ENCODE measurements at regions not wholly inside any gene's neighbourhood (a gene's known extent, or its start where the extent isn't known, plus 50 kb on each side); places are given as distances from the start of the nearest gene placed in this dataset.

DNA sequence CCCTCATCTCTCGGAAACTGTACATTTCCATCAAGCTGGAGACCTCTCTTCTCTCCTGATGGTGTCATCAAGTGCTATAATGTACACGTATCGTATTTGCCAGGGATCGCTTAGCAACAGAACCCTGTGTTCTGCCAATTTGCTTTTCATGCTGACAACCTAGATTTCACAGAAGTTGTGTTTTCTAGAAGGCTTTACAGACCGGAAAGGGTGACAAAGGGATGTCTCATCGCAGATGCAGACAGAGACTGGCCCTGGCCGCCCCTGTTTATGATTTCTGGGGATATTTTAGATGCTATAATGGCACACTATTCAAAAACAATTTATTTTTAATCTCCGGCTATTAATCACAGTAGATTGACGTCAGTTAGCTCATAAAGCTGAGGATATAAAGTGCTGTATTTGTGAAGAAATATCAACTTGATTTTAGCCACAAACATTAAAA is 291.4 kb downstream of the IRS2 start:
- ChIA-PET POLR2A (no interaction called here), CTCF (no interaction called here)
- H3K4me3 Mint-ChIP-seq = no peak overlapping the region
- no peaks in the 10 kb centered on the region for H3K36me3 Mint-ChIP-seq (ENCODE audit: low read depth)
- peaks cover 6% of the 10 kb centered on the region for H3K27me3 Mint-ChIP-seq
- no peak overlapping the region for H3K27ac Mint-ChIP-seq
- ATAC-seq (no peak), DNase-seq (no peak)
- H3K4me1 Mint-ChIP-seq = no peaks in the 10 kb centered on the region
- intact Hi-C loops (cut with DNase I, micrococcal nuclease) = no loop called here
- H3K9me3 Mint-ChIP-seq (ENCODE audit: low read depth) = no peaks in the 10 kb centered on the region

DNA sequence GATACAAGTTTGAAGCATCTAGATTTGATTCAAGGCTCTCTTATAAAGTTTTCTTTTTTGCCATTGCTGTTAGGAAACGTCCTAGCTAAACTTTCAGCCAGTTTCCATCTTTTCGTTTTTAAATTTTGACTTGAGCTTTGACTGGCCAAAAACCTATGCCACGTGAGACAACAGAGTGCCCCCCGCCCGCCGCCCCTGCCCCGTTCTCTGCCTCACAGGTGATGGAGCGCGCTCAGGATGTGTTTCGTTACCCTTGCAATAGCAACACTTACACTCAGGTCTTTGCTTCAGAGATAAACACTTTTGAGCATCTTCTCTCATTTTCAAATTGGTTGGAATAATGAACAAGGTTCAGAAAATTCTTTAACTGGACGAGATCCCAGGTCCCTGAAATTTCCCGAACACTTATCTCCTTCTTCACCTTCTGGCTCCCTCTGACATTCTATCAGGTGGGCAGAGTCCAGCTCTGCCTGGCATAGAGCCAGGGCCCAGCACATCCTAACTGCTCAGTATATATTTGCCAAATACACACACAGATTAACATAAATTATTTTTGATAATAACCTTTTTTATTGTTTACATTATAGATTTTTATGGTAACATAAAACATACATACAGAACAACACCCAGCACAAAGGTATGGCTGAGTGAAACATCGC is 301.1 kb downstream of the IRS2 start:
- no peak for DNase-seq
- Mint-ChIP-seq H3K4me1 (no peaks in the 10 kb centered on the region), H3K9me3 (ENCODE audit: low read depth) (no peaks in the 10 kb centered on the region), H3K27me3 (peaks cover 2% of the 10 kb centered on the region), H3K27ac (no peak overlapping the region), H3K36me3 (ENCODE audit: low read depth) (no peaks in the 10 kb centered on the region), H3K4me3 (no peak overlapping the region)
- POLR2A ChIA-PET = no interaction called here
- CTCF ChIA-PET = no interaction called here
- no peak for ATAC-seq
- intact Hi-C loops (cut with DNase I, micrococcal nuclease) = no loop called here

- ChIA-PET CTCF (no interaction called here), POLR2A (interaction anchor here (0.7 kb wide), 1 partner anchor 1280 kb away, joined by 4 read pairs; no protein-coding TSS in a partner anchor)
- DNase-seq (no peak), ATAC-seq (no peak)
- H3K4me1 Mint-ChIP-seq = no peaks in the 10 kb centered on the region
- H3K36me3 Mint-ChIP-seq (ENCODE audit: low read depth) = no peaks in the 10 kb centered on the region
- H3K27me3 Mint-ChIP-seq = peaks cover 2% of the 10 kb centered on the region
- no peaks in the 10 kb centered on the region for H3K9me3 Mint-ChIP-seq (ENCODE audit: low read depth)
- intact Hi-C loops (cut with DNase I, micrococcal nuclease) = no loop called here
- no peak overlapping the region for H3K27ac Mint-ChIP-seq
- H3K4me3 Mint-ChIP-seq = no peak overlapping the region
These were observed 303.1 kb downstream of the IRS2 start for GRCh38 chr13:109483284-109483683.

- DNase-seq = no peak
- H3K27me3 Mint-ChIP-seq = peaks cover 6% of the 10 kb centered on the region
- ATAC-seq = no peak
- H3K27ac Mint-ChIP-seq = no peak overlapping the region
- H3K36me3 Mint-ChIP-seq (ENCODE audit: low read depth) = no peaks in the 10 kb centered on the region
- ChIA-PET CTCF (interaction anchor here (0.6 kb wide), 1 partner anchor 136 kb away, joined by 3 read pairs; no protein-coding TSS in a partner anchor), POLR2A (no interaction called here)
- no peak overlapping the region for H3K4me3 Mint-ChIP-seq
- no peaks in the 10 kb centered on the region for H3K9me3 Mint-ChIP-seq (ENCODE audit: low read depth)
- H3K4me1 Mint-ChIP-seq = no peaks in the 10 kb centered on the region
- intact Hi-C loops (cut with DNase I, micrococcal nuclease) = no loop called here
These were observed 305.3 kb downstream of the IRS2 start for GRCh38 chr13:109481040-109481439.

DNA sequence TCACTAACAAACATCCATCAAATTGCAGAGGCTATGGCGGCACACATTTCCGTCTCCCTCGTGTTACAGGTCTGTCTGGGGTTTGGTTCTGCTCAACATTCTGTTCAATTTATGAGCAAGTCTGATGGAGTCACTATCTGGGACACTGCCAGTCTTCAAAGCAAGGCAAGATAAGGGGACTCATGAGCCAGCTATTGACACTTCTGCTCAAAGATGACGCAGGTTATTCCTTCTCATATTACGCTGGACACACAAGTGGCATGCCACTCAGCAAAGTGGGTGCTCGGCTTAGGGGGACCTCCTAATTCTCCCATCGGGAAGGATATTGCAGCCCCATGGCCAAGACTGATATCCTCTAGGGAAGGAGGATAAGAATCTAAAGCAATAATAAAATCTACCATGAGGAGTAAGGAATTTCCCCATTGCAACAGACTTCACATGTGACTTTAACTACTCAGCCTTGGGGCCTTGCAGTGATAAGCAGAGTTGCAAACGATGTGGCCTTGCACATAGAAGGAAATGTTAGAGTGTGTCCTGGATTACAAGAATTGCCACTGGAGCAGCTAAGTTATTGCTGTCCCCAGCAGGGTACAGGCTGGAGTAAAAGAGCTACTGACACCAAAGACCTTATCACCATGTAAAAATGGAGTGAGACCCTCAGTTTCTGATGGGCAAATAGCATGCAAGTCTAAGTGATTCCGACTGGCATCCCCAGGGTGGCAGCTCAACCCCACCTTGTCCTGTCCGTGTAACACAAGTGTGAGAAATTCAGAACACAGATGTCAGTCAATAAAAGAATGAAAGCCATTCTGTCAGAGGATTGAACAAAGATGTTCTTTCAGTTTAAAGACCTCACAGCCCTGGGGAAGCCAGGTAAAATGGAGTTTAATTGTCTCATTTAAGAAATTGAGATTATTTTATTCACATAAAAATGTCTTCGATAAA is 306.1 kb downstream of the IRS2 start:
- Mint-ChIP-seq H3K4me1 (no peaks in the 10 kb centered on the region), H3K9me3 (ENCODE audit: low read depth) (no peaks in the 10 kb centered on the region), H3K36me3 (ENCODE audit: low read depth) (no peaks in the 10 kb centered on the region), H3K27ac (no peak overlapping the region), H3K27me3 (peaks cover 5% of the 10 kb centered on the region), H3K4me3 (no peak overlapping the region)
- DNase-seq = no peak
- ChIA-PET POLR2A (no interaction called here), CTCF (interaction anchor here (0.6 kb wide), 1 partner anchor 137 kb away, joined by 3 read pairs; no protein-coding TSS in a partner anchor)
- intact Hi-C loops (cut with DNase I, micrococcal nuclease) = no loop called here
- ATAC-seq = no peak

- peaks cover 5% of the 10 kb centered on the region for H3K27me3 Mint-ChIP-seq
- no peak overlapping the region for H3K27ac Mint-ChIP-seq
- no peaks in the 10 kb centered on the region for H3K4me1 Mint-ChIP-seq
- ChIA-PET CTCF (no interaction called here), POLR2A (no interaction called here)
- no peak overlapping the region for H3K4me3 Mint-ChIP-seq
- DNase-seq = no peak
- H3K36me3 Mint-ChIP-seq (ENCODE audit: low read depth) = no peaks in the 10 kb centered on the region
- H3K9me3 Mint-ChIP-seq (ENCODE audit: low read depth) = no peaks in the 10 kb centered on the region
- ATAC-seq = no peak
- intact Hi-C loops (cut with DNase I, micrococcal nuclease) = no loop called here
These were observed 306.8 kb downstream of the IRS2 start for GRCh38 chr13:109479534-109479933.

DNA sequence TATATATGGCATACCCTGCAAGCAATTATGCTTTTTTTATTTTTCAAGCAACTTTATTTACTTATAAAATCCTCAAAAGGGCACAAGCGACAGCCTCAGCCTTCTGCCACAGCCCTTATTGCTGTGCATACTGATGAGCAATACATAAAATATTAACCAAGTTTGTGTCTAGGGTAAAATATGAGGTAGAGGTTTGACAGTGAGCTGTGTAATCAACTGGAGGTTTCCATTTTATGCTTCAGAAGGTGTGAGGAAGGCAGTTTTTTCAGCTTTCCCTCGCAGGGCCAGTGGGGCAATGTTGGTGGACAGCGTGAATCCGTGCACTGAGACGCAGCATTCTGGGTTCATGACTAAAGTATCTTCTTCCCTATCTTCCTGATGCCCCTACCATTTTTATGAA is 310.4 kb downstream of the IRS2 start:
- H3K27me3 Mint-ChIP-seq = peaks cover 8% of the 10 kb centered on the region
- DNase-seq = no peak
- ChIA-PET CTCF (interaction anchor here (0.7 kb wide), 1 partner anchor 18 kb away, joined by 3 read pairs; no protein-coding TSS in a partner anchor), POLR2A (no interaction called here)
- no peak overlapping the region for H3K27ac Mint-ChIP-seq
- H3K4me1 Mint-ChIP-seq = no peaks in the 10 kb centered on the region
- no peak overlapping the region for H3K4me3 Mint-ChIP-seq
- no peaks in the 10 kb centered on the region for H3K36me3 Mint-ChIP-seq (ENCODE audit: low read depth)
- ATAC-seq = no peak
- intact Hi-C loops (cut with DNase I, micrococcal nuclease) = no loop called here
- no peaks in the 10 kb centered on the region for H3K9me3 Mint-ChIP-seq (ENCODE audit: low read depth)

DNA sequence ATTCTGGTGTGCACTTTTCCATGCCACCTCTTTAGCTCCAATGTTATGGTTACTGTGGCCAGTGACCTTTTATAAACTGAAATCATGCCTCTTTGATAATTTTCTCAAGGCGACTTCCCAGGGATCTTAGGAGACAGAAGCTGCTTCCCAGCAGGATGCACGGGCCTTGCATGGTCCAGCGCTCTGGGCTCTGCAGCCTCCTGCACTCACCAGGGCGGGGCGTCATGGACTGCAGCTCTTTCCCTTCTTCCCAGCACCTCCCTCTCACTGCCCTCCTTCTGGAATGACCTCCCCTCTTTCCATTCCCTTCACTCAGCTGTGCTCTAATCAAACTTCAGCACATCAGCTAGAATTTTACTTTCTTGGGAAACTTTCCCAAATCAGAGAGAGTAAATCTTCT is 318.3 kb downstream of the IRS2 start:
- peaks cover 3% of the 10 kb centered on the region for H3K27me3 Mint-ChIP-seq
- H3K36me3 Mint-ChIP-seq (ENCODE audit: low read depth) = no peaks in the 10 kb centered on the region
- ChIA-PET POLR2A (no interaction called here), CTCF (interaction anchor here (0.8 kb wide), 1 partner anchor 199 kb away, joined by 3 read pairs; no protein-coding TSS in a partner anchor)
- intact Hi-C loops (cut with DNase I, micrococcal nuclease) = no loop called here
- no peaks in the 10 kb centered on the region for H3K9me3 Mint-ChIP-seq (ENCODE audit: low read depth)
- H3K27ac Mint-ChIP-seq = no peak overlapping the region
- H3K4me3 Mint-ChIP-seq = no peak overlapping the region
- H3K4me1 Mint-ChIP-seq = no peaks in the 10 kb centered on the region
- no peak for ATAC-seq
- no peak for DNase-seq

GRCh38 chr13:109465148-109465547 is 321.2 kb downstream of the IRS2 start:
- H3K27me3 Mint-ChIP-seq = peaks cover 3% of the 10 kb centered on the region
- POLR2A ChIA-PET = no interaction called here
- CTCF ChIA-PET = no interaction called here
- no peak overlapping the region for H3K27ac Mint-ChIP-seq
- H3K36me3 Mint-ChIP-seq (ENCODE audit: low read depth) = no peaks in the 10 kb centered on the region
- H3K4me3 Mint-ChIP-seq = no peak overlapping the region
- ATAC-seq (no peak), DNase-seq (no peak)
- peaks cover 7% of the 10 kb centered on the region for H3K9me3 Mint-ChIP-seq (ENCODE audit: low read depth)
- intact Hi-C loops (cut with DNase I, micrococcal nuclease) = no loop called here
- no peaks in the 10 kb centered on the region for H3K4me1 Mint-ChIP-seq

DNA sequence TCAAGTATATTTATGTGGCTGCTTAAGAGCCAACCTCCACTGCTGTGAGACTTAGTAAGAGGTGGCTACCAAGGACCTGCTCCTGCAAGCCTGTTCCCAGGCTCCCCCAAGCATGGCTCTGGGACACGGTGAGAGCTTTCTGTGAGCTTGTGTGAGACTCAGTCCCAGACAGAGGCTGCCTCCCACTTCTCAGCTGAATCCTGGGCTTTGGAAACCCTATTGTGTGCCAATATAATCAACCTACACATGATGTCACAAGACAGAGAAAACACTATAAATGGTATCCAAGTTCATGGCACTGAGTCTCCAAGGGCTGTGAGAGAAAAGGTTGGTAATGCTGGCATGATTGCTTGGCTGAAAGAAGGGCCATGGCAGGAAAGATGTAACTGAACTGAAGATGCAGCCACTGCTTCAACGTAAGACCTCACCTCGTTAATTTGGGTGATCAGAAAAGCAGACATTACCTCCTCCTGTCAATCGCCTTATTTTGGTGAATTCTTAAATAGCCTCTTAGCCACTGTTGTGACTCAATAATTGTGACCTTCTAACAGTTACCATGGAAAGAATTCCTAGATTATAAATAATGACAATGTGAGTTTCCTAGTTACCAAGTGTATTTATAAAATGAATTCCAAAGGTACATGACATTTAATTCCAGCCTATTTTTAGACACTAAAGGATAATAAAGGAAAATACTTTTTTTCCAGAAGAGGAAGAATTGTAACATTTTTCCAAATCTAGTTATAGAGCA is 332.0 kb downstream of the IRS2 start:
- ChIA-PET POLR2A (no interaction called here), CTCF (interaction anchor here (0.5 kb wide), 1 partner anchor 1497 kb away, joined by 3 read pairs; no protein-coding TSS in a partner anchor)
- H3K9me3 Mint-ChIP-seq (ENCODE audit: low read depth) = no peaks in the 10 kb centered on the region
- DNase-seq (no peak), ATAC-seq (no peak)
- H3K36me3 Mint-ChIP-seq (ENCODE audit: low read depth) = no peaks in the 10 kb centered on the region
- H3K4me3 Mint-ChIP-seq = no peak overlapping the region
- H3K27me3 Mint-ChIP-seq = peaks cover 13% of the 10 kb centered on the region
- H3K27ac Mint-ChIP-seq = no peak overlapping the region
- no peaks in the 10 kb centered on the region for H3K4me1 Mint-ChIP-seq
- intact Hi-C loops (cut with DNase I, micrococcal nuclease) = no loop called here

DNA sequence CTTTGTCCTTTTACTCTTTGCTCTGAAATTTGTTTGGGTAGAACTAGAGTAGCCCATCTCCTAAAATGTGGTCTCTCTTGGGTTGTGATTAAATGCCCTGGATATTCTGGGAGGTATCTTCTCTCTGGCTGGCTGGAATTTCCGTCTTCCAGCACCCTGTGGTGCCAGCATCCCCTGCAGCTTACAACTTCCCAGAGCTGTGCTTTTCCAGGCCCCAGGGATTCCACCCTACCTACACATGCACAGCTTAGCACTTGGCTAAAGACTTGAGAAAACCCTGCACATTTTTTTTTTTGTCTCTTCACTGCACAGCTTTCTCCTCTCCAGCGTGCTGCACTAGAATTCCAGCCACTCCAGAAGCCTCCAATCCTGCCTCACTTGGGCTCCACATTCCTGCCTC is 334.7 kb downstream of the IRS2 start:
- DNase-seq (no peak), ATAC-seq (no peak)
- Mint-ChIP-seq H3K4me3 (no peak overlapping the region), H3K27me3 (peaks cover 8% of the 10 kb centered on the region), H3K9me3 (ENCODE audit: low read depth) (no peaks in the 10 kb centered on the region), H3K27ac (no peak overlapping the region), H3K36me3 (ENCODE audit: low read depth) (no peaks in the 10 kb centered on the region), H3K4me1 (no peaks in the 10 kb centered on the region)
- intact Hi-C loops (cut with DNase I, micrococcal nuclease) = no loop called here
- ChIA-PET POLR2A (no interaction called here), CTCF (no interaction called here)

Data from activated CD4-positive, alpha-beta T cell treated with anti-CD3 and anti-CD28 coated beads for 36 hours (primary cell).